Thyroid gland (tissue), 4 donors: ENCODE measurements at regions not wholly inside any gene's neighbourhood (a gene's known extent, or its start where the extent isn't known, plus 50 kb on each side); places are given as distances from the start of the nearest gene placed in this dataset.

Experiments
- DNase-seq, 2 donors: peaks; one replicate each; pipeline ENCODE4 v3.0.0-alpha.2; 2019
- H3K27ac ChIP-seq, 3 donors: fragments of 200-600 bp; sonication (generic); 1 replicate in 2 of 3; 2 replicates in 1 of 3; pipeline ENCODE4 v1.5.1; 2016 to 2019; ENCODE audit warnings: mild to moderate bottlenecking in 1 of 3, moderate library complexity in 1 of 3
- H3K27me3 ChIP-seq: fragments of 200-600 bp; sonication (generic); one replicate; pipeline ENCODE4 v1.5.1; 2019
- H3K36me3 ChIP-seq, 2 donors: fragments of 200-600 bp; sonication (generic); one replicate each; pipeline ENCODE4 v1.5.1; 2016 to 2019
- H3K4me1 ChIP-seq, 2 donors: fragments of 200-600 bp; sonication (generic); one replicate each; pipeline ENCODE4 v1.5.1; 2017 to 2019
- H3K4me3 ChIP-seq, 3 donors: fragments of 200-600 bp; sonication (generic); replicated peaks in 1 of 3; 1 replicate in 2 of 3; 2 replicates in 1 of 3; pipeline ENCODE4 v1.5.1; 2016; ENCODE audit warnings: mild to moderate bottlenecking in 1 of 3
- H3K9me3 ChIP-seq: fragments of 200-600 bp; sonication (generic); one replicate; pipeline ENCODE4 v1.5.1; 2017
- CTCF ChIP-seq, 6 experiments: fragments of 200-600 bp in 3 of 6; fragments of 450-650 bp in 3 of 6; sonication (generic) in 3 of 6; IDR thresholded peaks; one replicate each; pipeline ENCODE4 v1.5.1; 2016 to 2019; ENCODE audit warnings: antibody characterized with exemption in 6 of 6, mild to moderate bottlenecking in 2 of 6, inconsistent platforms in 1 of 6, moderate library complexity in 1 of 6
- POLR2A ChIP-seq, 2 donors: fragments of 450-650 bp; IDR thresholded peaks; one replicate each; pipeline ENCODE4 v1.6.1; 2017; ENCODE audit warnings: antibody characterized with exemption in 2 of 2, mild to moderate bottlenecking in 2 of 2, moderate library complexity in 1 of 2
- WGBS, 2 donors: methylation state at CpG; one replicate each; pipeline ENCODE4 v1.1.5; 2017; 5-methylcytosine and 5-hydroxymethylcytosine counted together
- intact Hi-C: fragments of 100-400 bp; cut with DNase I; formaldehyde crosslinking; loops from one replicate; pipeline ENCODE4 v1.15.1; 2023

- Histone ChIP-seq H3K27me3 (no peaks in the 10 kb centered on the region), H3K36me3 (no peaks in the 10 kb centered on the region), H3K4me1 (no peaks in the 10 kb centered on the region), H3K9me3 (no peaks in the 10 kb centered on the region), H3K27ac (no peak overlapping the region), H3K4me3 (no peak overlapping the region)
- DNase-seq, result no peak
- intact Hi-C loops, result no loop called here
- WGBS, 2 donors, result 92 to 95% methylated on average over 2 of the region's 2 CpGs
- TF ChIP-seq POLR2A (IDR thresholded peaks at IDR 0.05) (no peak), CTCF (IDR thresholded peaks at IDR 0.05) (no peak)
These were observed 80.3 kb downstream of the NXPE2 start for GRCh38 chr11:114758627-114759026.

- no peaks in the 10 kb centered on the region for H3K36me3 ChIP-seq
- DNase-seq, result peak; percentile 48 to 60
- intact Hi-C loops, result no loop called here
- no peaks in the 10 kb centered on the region for H3K27me3 ChIP-seq
- peak; percentile 14 to 69 (median 41) for TF ChIP-seq CTCF (IDR thresholded peaks at IDR 0.05)
- no peak for TF ChIP-seq POLR2A (IDR thresholded peaks at IDR 0.05)
- WGBS, 2 donors, result 5 to 6% methylated on average over 4 of the region's 4 CpGs
- no peaks in the 10 kb centered on the region for H3K9me3 ChIP-seq
- no peaks in the 10 kb centered on the region for H3K4me1 ChIP-seq
- no peak overlapping the region for H3K4me3 ChIP-seq
- H3K27ac ChIP-seq, result no peak overlapping the region
These were observed 84.1 kb downstream of the NXPE2 start for GRCh38 chr11:114762408-114762807.

GRCh38 chr11:114764563-114764962, 86.2 kb downstream of the NXPE2 start:
- Histone ChIP-seq H3K4me1 (no peaks in the 10 kb centered on the region), H3K4me3 (no peak overlapping the region), H3K27ac (no peak overlapping the region), H3K9me3 (no peaks in the 10 kb centered on the region), H3K27me3 (no peaks in the 10 kb centered on the region), H3K36me3 (no peaks in the 10 kb centered on the region)
- DNase-seq, result no peak
- intact Hi-C loops, result no loop called here
- 75 to 80% methylated on average over 2 of the region's 2 CpGs for WGBS, 2 donors
- TF ChIP-seq POLR2A (IDR thresholded peaks at IDR 0.05), result no peak
- no peak for TF ChIP-seq CTCF (IDR thresholded peaks at IDR 0.05)

- Histone ChIP-seq H3K4me3 (no peak overlapping the region), H3K27ac (no peak overlapping the region), H3K4me1 (no peaks in the 10 kb centered on the region), H3K27me3 (no peaks in the 10 kb centered on the region), H3K36me3 (no peaks in the 10 kb centered on the region), H3K9me3 (no peaks in the 10 kb centered on the region)
- WGBS, 2 donors, result 83 to 87% methylated on average over 2 of the region's 2 CpGs
- intact Hi-C loops, result loop anchor here (10.0 kb wide), 1 partner anchor 734 kb away; the partner anchor contains the start of gene CADM1
- TF ChIP-seq CTCF (IDR thresholded peaks at IDR 0.05) (no peak), POLR2A (IDR thresholded peaks at IDR 0.05) (no peak)
- DNase-seq, result no peak
These were observed 92.8 kb downstream of the NXPE2 start for GRCh38 chr11:114771172-114771571.

- DNase-seq, result no peak
- Histone ChIP-seq H3K9me3 (no peaks in the 10 kb centered on the region), H3K4me3 (no peak overlapping the region), H3K27ac (no peak overlapping the region), H3K4me1 (no peaks in the 10 kb centered on the region), H3K27me3 (no peaks in the 10 kb centered on the region), H3K36me3 (no peaks in the 10 kb centered on the region)
- WGBS, 2 donors, result 70 to 75% methylated on average over 8 of the region's 8 CpGs
- TF ChIP-seq POLR2A (IDR thresholded peaks at IDR 0.05), result no peak
- TF ChIP-seq CTCF (IDR thresholded peaks at IDR 0.05), result no peak
- intact Hi-C loops, result loop anchor here (10.0 kb wide), 1 partner anchor 731 kb away; the partner anchor contains the start of gene CADM1
These were observed 95.4 kb downstream of the NXPE2 start for GRCh38 chr11:114773541-114774338.
